Vagina (tissue), 2 donors: ENCODE measurements at regions not wholly inside any gene's neighbourhood (a gene's known extent, or its start where the extent isn't known, plus 50 kb on each side); places are given as distances from the start of the nearest gene placed in this dataset.
"Not testable (repeated sequence)": the region's sequence is repeated elsewhere in the genome, so short reads cannot be mapped to it uniquely, and the experiment has no call there.

Experiments
- DNase-seq, 2 donors: peaks; one replicate each; pipeline ENCODE4 v3.0.0-alpha.2; 2017; ENCODE audit errors: extremely low spot score in 2 of 2
- H3K27ac ChIP-seq: fragments of 200-600 bp; sonication (generic); one replicate; pipeline ENCODE4 v1.5.1; 2019
- H3K27me3 ChIP-seq: fragments of 200-600 bp; sonication (generic); one replicate; pipeline ENCODE4 v1.5.1; 2019
- H3K36me3 ChIP-seq, 2 donors: fragments of 200-600 bp; sonication (generic); one replicate each; pipeline ENCODE4 v1.5.1; 2017 to 2019
- H3K4me1 ChIP-seq: fragments of 200-600 bp; sonication (generic); one replicate; pipeline ENCODE4 v1.5.1; 2019
- H3K4me3 ChIP-seq, 2 donors: fragments of 200-600 bp; sonication (generic); 1 replicate in 1 of 2; 2 replicates in 1 of 2; pipeline ENCODE4 v1.5.1; 2016 to 2019
- H3K9me3 ChIP-seq: fragments of 200-600 bp; sonication (generic); one replicate; pipeline ENCODE4 v1.5.1; 2019
- POLR2A ChIP-seq, 2 donors: fragments of 450-650 bp; IDR thresholded peaks; one replicate each; pipeline ENCODE4 v1.6.1; 2017; ENCODE audit warnings: antibody characterized with exemption in 2 of 2, mild to moderate bottlenecking in 2 of 2, moderate library complexity in 2 of 2
- POLR2AphosphoS5 ChIP-seq, 2 donors: sonication (generic); formaldehyde crosslinking; IDR thresholded peaks; one replicate each; pipeline ENCODE4 v1.9.0; 2017; ENCODE audit warnings: antibody characterized with exemption in 2 of 2, mild to moderate bottlenecking in 2 of 2, low read depth in 1 of 2; ENCODE audit not compliant: insufficient read depth in 1 of 2
- intact Hi-C: fragments of 100-400 bp; cut with DNase I; formaldehyde crosslinking; loops from one replicate; pipeline ENCODE4 v1.15.1; 2023
- TF ChIP-seq, protein P1 (sequence below), 3 experiments: fragments of 450-650 bp in 2 of 3; fragments of 200-600 bp in 1 of 3; sonication (generic) in 1 of 3; IDR thresholded peaks; one replicate each; pipeline ENCODE4 v1.5.1; 2017 to 2019; ENCODE audit warnings: antibody characterized with exemption in 3 of 3, mild to moderate bottlenecking in 2 of 3, moderate library complexity in 2 of 3

GRCh38 chr13:37173214-37173613 is 67.8 kb upstream of the CSNK1A1L start:
- TF ChIP-seq POLR2AphosphoS5 (IDR thresholded peaks at IDR 0.05; ENCODE audit: insufficient read depth in 1 of 2, low read depth in 1 of 2) (no peak), POLR2A (IDR thresholded peaks at IDR 0.05) (no peak)
- TF ChIP-seq, protein P1, sequence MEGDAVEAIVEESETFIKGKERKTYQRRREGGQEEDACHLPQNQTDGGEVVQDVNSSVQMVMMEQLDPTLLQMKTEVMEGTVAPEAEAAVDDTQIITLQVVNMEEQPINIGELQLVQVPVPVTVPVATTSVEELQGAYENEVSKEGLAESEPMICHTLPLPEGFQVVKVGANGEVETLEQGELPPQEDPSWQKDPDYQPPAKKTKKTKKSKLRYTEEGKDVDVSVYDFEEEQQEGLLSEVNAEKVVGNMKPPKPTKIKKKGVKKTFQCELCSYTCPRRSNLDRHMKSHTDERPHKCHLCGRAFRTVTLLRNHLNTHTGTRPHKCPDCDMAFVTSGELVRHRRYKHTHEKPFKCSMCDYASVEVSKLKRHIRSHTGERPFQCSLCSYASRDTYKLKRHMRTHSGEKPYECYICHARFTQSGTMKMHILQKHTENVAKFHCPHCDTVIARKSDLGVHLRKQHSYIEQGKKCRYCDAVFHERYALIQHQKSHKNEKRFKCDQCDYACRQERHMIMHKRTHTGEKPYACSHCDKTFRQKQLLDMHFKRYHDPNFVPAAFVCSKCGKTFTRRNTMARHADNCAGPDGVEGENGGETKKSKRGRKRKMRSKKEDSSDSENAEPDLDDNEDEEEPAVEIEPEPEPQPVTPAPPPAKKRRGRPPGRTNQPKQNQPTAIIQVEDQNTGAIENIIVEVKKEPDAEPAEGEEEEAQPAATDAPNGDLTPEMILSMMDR (IDR thresholded peaks at IDR 0.05), result no peak
- H3K4me1 ChIP-seq, result no peaks in the 10 kb centered on the region
- no peak overlapping the region for H3K27ac ChIP-seq
- H3K27me3 ChIP-seq, result no peaks in the 10 kb centered on the region
- no peak for DNase-seq
- no peaks in the 10 kb centered on the region for H3K36me3 ChIP-seq
- H3K9me3 ChIP-seq, result no peaks in the 10 kb centered on the region
- intact Hi-C loops, result no loop called here
- no peak overlapping the region for H3K4me3 ChIP-seq

DNA sequence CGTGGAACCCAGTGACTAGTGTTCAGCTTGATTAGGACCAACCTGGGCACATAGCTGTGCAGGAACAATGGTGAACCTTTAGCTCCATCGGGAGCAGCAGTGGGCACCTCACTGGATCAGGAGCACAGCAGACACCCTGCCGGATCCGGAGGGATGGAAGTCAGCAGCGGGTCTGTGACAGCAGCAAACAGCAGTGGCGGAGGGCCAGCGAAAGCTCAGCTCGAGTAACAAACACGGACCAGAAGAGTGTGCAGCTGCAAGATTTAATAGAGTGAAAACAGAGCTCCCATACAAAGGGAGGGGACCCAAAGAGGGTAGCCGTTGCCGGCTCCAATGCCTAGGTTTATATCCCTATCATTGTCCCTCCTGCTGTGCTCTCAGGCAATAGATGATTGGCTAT is 66.8 kb upstream of the CSNK1A1L start:
- DNase-seq, intact Hi-C loops, H3K36me3 ChIP-seq, H3K27ac ChIP-seq, H3K27me3 ChIP-seq, H3K4me3 ChIP-seq, H3K4me1 ChIP-seq, H3K9me3 ChIP-seq: not testable (repeated sequence)

GRCh38 chr13:37168926-37169325 is 63.5 kb upstream of the CSNK1A1L start:
- H3K27me3 ChIP-seq, result no peaks in the 10 kb centered on the region
- TF ChIP-seq, protein P1 (IDR thresholded peaks at IDR 0.05), result no peak
- no peak for TF ChIP-seq POLR2AphosphoS5 (IDR thresholded peaks at IDR 0.05; ENCODE audit: insufficient read depth in 1 of 2, low read depth in 1 of 2)
- TF ChIP-seq POLR2A (IDR thresholded peaks at IDR 0.05), result no peak
- H3K4me1 ChIP-seq, result no peaks in the 10 kb centered on the region
- no peaks in the 10 kb centered on the region for H3K36me3 ChIP-seq
- H3K9me3 ChIP-seq, result no peaks in the 10 kb centered on the region
- no peak for DNase-seq
- intact Hi-C loops, result no loop called here
- no peak overlapping the region for H3K4me3 ChIP-seq
- no peak overlapping the region for H3K27ac ChIP-seq

GRCh38 chr13:37168151-37168550 is 62.7 kb upstream of the CSNK1A1L start:
- H3K9me3 ChIP-seq, result no peaks in the 10 kb centered on the region
- DNase-seq, result no peak
- TF ChIP-seq, protein P1 (IDR thresholded peaks at IDR 0.05), result no peak
- no peak for TF ChIP-seq POLR2AphosphoS5 (IDR thresholded peaks at IDR 0.05; ENCODE audit: insufficient read depth in 1 of 2, low read depth in 1 of 2)
- TF ChIP-seq POLR2A (IDR thresholded peaks at IDR 0.05), result no peak

DNA sequence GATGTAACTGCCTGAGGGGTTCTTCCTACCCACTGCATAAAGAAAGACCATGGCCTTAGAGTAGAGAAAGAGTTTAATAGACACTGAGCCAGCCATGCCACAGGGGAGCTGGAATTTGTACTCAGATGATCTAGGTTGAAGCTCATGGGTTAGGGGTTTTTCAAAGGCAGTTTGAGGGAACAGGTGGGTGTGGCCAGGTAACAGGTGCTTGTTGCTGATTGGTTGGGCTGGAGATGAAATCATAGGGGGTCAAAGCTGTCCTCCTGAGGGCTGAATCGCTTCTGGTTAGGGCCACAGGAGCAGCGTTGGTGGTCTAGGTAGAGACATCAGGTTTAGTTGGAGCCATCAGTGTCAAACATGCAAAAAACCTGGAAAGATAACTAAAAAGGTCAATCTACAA is 59.2 kb upstream of the CSNK1A1L start:
- Histone ChIP-seq H3K27me3 (no peaks in the 10 kb centered on the region), H3K4me3 (no peak overlapping the region), H3K36me3 (no peaks in the 10 kb centered on the region), H3K4me1 (no peaks in the 10 kb centered on the region), H3K27ac (no peak overlapping the region), H3K9me3 (no peaks in the 10 kb centered on the region)
- no peak for TF ChIP-seq POLR2A (IDR thresholded peaks at IDR 0.05)
- TF ChIP-seq, protein P1 (IDR thresholded peaks at IDR 0.05), result no peak
- no peak for TF ChIP-seq POLR2AphosphoS5 (IDR thresholded peaks at IDR 0.05; ENCODE audit: insufficient read depth in 1 of 2, low read depth in 1 of 2)
- intact Hi-C loops, result no loop called here
- no peak for DNase-seq

More at GRCh38 chr13:37168151-37168550, 62.7 kb upstream of the CSNK1A1L start:
- Histone ChIP-seq H3K4me3 (no peak overlapping the region), H3K27me3 (no peaks in the 10 kb centered on the region), H3K36me3 (no peaks in the 10 kb centered on the region), H3K27ac (no peak overlapping the region), H3K4me1 (no peaks in the 10 kb centered on the region)
- intact Hi-C loops, result no loop called here
